SU-DHL-6 (cell line): ENCODE measurements at regions not wholly inside any gene's neighbourhood (a gene's known extent, or its start where the extent isn't known, plus 50 kb on each side); places are given as distances from the start of the nearest gene placed in this dataset.

ENCODE experiments used
- EZH2phosphoT487 ChIP-seq: fragments of 200-600 bp; sonication (generic), shearing (Covaris generic); conservative IDR thresholded peaks from 2 replicates; pipeline ENCODE4 v1.6.1; 2018; ENCODE audit warnings: mild to moderate bottlenecking, antibody characterized with exemption, low read length, moderate library complexity, mixed read lengths
- TF ChIP-seq, protein P1 (sequence below): fragments of 200-600 bp; sonication (generic); IDR thresholded peaks from one replicate; pipeline ENCODE4 v1.5.1; 2017; ENCODE audit warnings: antibody characterized with exemption, mild to moderate bottlenecking, low read length, moderate library complexity; ENCODE audit not compliant: insufficient read depth, poor library complexity, severe bottlenecking

DNA sequence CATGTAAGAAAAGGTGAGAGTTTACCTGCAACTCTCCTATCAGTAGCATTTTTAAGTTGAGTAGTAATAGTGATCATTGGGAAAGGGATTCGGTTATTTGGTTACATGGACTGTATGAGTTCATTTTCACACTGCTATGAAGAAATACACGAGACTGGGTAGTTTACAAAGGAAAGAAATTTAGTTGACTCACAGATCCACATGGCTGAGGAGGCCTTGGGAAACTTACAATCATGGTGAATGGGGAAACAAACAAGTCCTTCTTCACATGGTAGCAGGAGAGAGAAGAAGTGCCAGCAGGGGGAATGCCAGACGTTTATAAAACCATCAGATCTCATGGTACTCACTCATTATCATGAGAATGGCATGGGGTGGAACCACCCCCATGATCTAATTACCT lies 59.3 kb upstream of the FBXO28 start:
- TF ChIP-seq, protein P1, sequence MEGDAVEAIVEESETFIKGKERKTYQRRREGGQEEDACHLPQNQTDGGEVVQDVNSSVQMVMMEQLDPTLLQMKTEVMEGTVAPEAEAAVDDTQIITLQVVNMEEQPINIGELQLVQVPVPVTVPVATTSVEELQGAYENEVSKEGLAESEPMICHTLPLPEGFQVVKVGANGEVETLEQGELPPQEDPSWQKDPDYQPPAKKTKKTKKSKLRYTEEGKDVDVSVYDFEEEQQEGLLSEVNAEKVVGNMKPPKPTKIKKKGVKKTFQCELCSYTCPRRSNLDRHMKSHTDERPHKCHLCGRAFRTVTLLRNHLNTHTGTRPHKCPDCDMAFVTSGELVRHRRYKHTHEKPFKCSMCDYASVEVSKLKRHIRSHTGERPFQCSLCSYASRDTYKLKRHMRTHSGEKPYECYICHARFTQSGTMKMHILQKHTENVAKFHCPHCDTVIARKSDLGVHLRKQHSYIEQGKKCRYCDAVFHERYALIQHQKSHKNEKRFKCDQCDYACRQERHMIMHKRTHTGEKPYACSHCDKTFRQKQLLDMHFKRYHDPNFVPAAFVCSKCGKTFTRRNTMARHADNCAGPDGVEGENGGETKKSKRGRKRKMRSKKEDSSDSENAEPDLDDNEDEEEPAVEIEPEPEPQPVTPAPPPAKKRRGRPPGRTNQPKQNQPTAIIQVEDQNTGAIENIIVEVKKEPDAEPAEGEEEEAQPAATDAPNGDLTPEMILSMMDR: no peak
- TF ChIP-seq EZH2phosphoT487: no peak
